ENCODE measurements at regions not wholly inside any gene's neighbourhood (a gene's known extent, or its start where the extent isn't known, plus 50 kb on each side); places are given as distances from the start of the nearest gene placed in this dataset.

DNA sequence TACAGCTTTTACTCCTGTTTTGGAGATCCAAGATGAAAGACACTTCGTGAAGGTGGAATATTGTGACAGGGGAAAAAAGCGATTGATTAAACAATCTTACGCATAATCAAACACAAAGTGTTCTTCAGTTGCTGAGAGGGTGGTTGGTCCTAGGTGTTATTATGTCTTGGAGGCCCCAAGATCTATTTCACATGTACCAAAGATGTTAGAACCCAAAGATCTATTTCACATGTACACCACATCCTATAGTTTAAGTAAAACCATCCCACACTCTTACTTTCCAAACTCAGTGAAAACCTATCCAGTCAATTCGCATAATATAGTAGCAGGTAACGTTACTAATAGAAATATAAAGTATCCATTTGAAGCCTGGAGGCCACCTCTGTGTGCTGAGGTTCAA is 242.6 kb upstream of the MAF start:
- Histone ChIP-seq H3K27ac (no peak overlapping the region), H3K36me3 (replicated peaks in 1 of 2; ENCODE audit: insufficient read depth in 1 of 2, low read depth in 2 of 2) (no peaks in the 10 kb centered on the region), H3K4me1 (no peaks in the 10 kb centered on the region), H3K9me3 (no peaks in the 10 kb centered on the region), H3K27me3 (no peaks in the 10 kb centered on the region), H3K4me3 (no peak overlapping the region)
- ATAC-seq, result no peak
- TF ChIP-seq, protein P1, sequence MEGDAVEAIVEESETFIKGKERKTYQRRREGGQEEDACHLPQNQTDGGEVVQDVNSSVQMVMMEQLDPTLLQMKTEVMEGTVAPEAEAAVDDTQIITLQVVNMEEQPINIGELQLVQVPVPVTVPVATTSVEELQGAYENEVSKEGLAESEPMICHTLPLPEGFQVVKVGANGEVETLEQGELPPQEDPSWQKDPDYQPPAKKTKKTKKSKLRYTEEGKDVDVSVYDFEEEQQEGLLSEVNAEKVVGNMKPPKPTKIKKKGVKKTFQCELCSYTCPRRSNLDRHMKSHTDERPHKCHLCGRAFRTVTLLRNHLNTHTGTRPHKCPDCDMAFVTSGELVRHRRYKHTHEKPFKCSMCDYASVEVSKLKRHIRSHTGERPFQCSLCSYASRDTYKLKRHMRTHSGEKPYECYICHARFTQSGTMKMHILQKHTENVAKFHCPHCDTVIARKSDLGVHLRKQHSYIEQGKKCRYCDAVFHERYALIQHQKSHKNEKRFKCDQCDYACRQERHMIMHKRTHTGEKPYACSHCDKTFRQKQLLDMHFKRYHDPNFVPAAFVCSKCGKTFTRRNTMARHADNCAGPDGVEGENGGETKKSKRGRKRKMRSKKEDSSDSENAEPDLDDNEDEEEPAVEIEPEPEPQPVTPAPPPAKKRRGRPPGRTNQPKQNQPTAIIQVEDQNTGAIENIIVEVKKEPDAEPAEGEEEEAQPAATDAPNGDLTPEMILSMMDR (IDR thresholded peaks at IDR 0.05), result no peak
- TF ChIP-seq POLR2A (IDR thresholded peaks at IDR 0.05), result no peak
- DNase-seq, result no peak
- WGBS, 2 donors, result 82 to 85% methylated on average over 5 of the region's 5 CpGs
- intact Hi-C loops (cut with DNase I), result no loop called here

DNA sequence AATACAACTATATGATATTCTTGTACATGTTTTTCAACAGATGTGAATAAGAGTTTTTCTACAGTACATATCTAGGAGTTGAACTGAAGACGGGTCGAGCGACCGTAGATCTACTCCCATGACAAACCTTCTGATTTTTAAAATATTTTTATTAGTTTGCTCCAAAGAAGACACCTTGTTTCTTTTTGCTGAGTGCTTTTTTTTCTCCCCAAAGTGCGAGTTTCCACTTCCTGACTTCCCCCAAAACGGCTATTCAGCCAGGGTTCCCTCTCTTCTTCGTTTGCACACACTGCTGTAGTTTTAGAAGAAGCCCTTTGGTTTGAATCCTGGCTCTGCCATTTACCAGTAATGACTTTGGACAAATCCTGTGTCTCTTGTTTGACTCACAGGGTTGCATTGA is 241.7 kb upstream of the MAF start:
- Histone ChIP-seq H3K27me3 (no peaks in the 10 kb centered on the region), H3K36me3 (replicated peaks in 1 of 2; ENCODE audit: insufficient read depth in 1 of 2, low read depth in 2 of 2) (no peaks in the 10 kb centered on the region), H3K9me3 (no peaks in the 10 kb centered on the region), H3K4me3 (no peak overlapping the region), H3K27ac (no peak overlapping the region), H3K4me1 (no peaks in the 10 kb centered on the region)
- TF ChIP-seq, protein P1 (IDR thresholded peaks at IDR 0.05), result no peak
- no peak for TF ChIP-seq POLR2A (IDR thresholded peaks at IDR 0.05)
- ATAC-seq (no peak), DNase-seq (no peak)
- intact Hi-C loops (cut with DNase I), result no loop called here
- WGBS, 2 donors, result 73 to 78% methylated on average over 7 of the region's 7 CpGs

DNA sequence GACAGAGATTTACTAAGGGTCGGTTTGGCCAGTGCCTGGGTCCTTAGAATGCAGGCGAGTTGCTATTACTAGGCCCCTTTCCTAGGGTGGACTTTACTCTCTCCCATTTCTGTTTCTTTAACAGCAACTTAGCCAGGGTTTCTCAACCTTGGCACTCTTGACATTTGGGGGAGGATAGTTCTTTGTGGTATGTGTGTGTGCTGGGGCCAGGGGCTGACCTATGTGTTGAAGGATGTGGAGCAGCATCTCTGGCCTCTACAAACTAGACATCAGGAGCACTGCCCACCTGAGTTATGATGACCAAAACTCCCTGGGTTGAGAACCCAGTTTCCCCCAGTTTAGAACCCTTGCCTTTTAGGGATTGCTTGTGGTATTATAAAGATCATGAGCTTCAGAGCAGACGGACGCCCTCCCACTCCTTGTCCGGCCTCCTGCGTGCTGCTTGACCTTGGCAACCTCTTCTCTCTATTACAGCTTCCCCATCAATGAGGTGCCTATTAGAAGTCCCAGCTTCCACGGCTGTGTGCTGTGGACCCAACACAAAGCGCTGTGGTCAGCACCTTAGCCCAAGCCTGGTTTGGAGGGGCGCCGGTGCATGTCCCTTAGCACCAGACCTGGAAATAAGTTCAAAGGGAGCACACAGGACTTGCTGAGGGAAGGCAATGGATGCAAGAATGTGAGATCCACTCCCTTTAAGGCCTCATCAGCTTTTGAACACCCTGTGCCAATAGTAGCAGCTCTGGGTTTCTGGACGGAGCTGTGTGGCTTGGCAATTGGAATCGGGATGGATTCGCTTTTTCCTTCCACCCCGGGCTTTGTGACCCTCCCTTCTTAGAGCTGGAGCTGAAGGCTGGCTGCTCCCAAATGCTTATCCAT is 239.2 kb upstream of the MAF start:
- ATAC-seq, result no peak
- 79 to 82% methylated on average over 13 to 14 of the region's 14 CpGs for WGBS, 2 donors
- Histone ChIP-seq H3K27ac (no peak overlapping the region), H3K27me3 (no peaks in the 10 kb centered on the region), H3K9me3 (no peaks in the 10 kb centered on the region), H3K4me1 (no peaks in the 10 kb centered on the region), H3K36me3 (replicated peaks in 1 of 2; ENCODE audit: insufficient read depth in 1 of 2, low read depth in 2 of 2) (no peaks in the 10 kb centered on the region), H3K4me3 (no peak overlapping the region)
- DNase-seq, result peak in 1 of 4 donors; percentile 13
- TF ChIP-seq, protein P1 (IDR thresholded peaks at IDR 0.05), result no peak
- no peak for TF ChIP-seq POLR2A (IDR thresholded peaks at IDR 0.05)
- intact Hi-C loops (cut with DNase I), result no loop called here

DNA sequence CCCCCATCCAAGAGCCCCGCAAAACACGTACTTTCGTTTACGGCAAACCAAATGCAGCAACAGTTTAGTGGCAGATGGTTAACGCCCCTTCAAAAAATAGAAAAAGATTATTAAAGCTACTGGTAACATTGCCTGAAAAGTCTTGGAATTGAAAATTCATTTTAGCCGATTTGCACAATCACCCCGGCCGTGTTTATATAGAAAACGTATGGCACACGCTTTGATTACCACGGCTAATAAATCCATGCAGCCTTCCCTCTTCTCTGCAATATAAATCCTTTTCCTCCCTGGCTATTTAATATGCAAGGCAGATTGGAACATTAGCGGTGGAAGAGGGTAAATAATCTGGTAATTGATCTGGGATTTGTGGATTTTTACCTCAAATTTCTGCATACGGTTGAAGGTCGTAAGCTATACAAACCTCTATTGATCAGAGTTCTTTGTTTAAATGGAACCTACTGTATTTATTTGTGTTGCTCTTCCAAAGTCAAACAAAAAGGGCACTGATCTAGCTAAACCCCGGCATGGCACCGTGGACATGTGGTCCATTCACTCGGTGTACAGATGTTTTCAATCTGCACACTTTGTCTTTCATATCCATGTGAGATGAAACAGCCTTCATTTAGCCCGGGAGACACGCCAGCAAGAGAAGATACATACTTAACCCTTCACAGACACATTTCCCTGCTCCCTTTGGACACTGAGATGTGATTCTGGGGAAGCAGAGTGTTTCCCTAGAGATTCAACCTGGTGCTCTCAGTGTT is 238.1 kb upstream of the MAF start:
- TF ChIP-seq POLR2A (IDR thresholded peaks at IDR 0.05), result no peak
- TF ChIP-seq, protein P1 (IDR thresholded peaks at IDR 0.05), result no peak
- no peak overlapping the region for H3K27ac ChIP-seq
- no peaks in the 10 kb centered on the region for H3K27me3 ChIP-seq
- DNase-seq (peak in 1 of 4 donors; percentile 10), ATAC-seq (no peak)
- WGBS, 2 donors, result 54 to 60% methylated on average over 19 of the region's 19 CpGs
- no peaks in the 10 kb centered on the region for H3K4me1 ChIP-seq
- no peaks in the 10 kb centered on the region for H3K36me3 ChIP-seq (replicated peaks in 1 of 2; ENCODE audit: insufficient read depth in 1 of 2, low read depth in 2 of 2)
- H3K4me3 ChIP-seq, result no peak overlapping the region
- intact Hi-C loops (cut with DNase I), result no loop called here
- no peaks in the 10 kb centered on the region for H3K9me3 ChIP-seq
